ENCODE measurements at regions not wholly inside any gene's neighbourhood (a gene's known extent, or its start where the extent isn't known, plus 50 kb on each side); places are given as distances from the start of the nearest gene placed in this dataset.
"Not testable (repeated sequence)": the region's sequence is repeated elsewhere in the genome, so short reads cannot be mapped to it uniquely, and the experiment has no call there.

GRCh38 chr15:38073178-38073946, 138.9 kb downstream of the TMCO5A start:
- DNase-seq (ENCODE audit: low read depth) = no peak

- no peak for DNase-seq (ENCODE audit: low read depth)
Observed at GRCh38 chr15:38074029-38074428, 139.6 kb downstream of the TMCO5A start.

- no peak for DNase-seq (ENCODE audit: low read depth)
Observed at GRCh38 chr15:38075466-38075865, 141.0 kb downstream of the TMCO5A start.

- no peak for DNase-seq (ENCODE audit: low read depth)
Observed at GRCh38 chr15:38076786-38077185, 142.3 kb downstream of the TMCO5A start.

- no peak for DNase-seq (ENCODE audit: low read depth)
Observed at GRCh38 chr15:38079236-38079635, 144.8 kb downstream of the TMCO5A start.

- DNase-seq (ENCODE audit: low read depth) = no peak
Observed at GRCh38 chr15:38080651-38081275, 146.3 kb downstream of the TMCO5A start.

GRCh38 chr15:38084289-38084688, 149.8 kb downstream of the TMCO5A start:
- DNase-seq (ENCODE audit: low read depth) = no peak

GRCh38 chr15:38085114-38085513, 150.7 kb downstream of the TMCO5A start:
- DNase-seq (ENCODE audit: low read depth) = no peak

- DNase-seq (ENCODE audit: low read depth) = peak; percentile 34
Observed at GRCh38 chr15:38085931-38086568, 151.6 kb downstream of the TMCO5A start.

- DNase-seq (ENCODE audit: low read depth) = no peak
Observed at GRCh38 chr15:38086611-38087010, 152.2 kb downstream of the TMCO5A start.

- no peak for DNase-seq (ENCODE audit: low read depth)
Observed at GRCh38 chr15:38088971-38089370, 154.5 kb downstream of the TMCO5A start.

- no peak for DNase-seq (ENCODE audit: low read depth)
Observed at GRCh38 chr15:38090223-38090622, 155.8 kb downstream of the TMCO5A start.

- no peak for DNase-seq (ENCODE audit: low read depth)
Observed at GRCh38 chr15:38090678-38091077, 156.2 kb downstream of the TMCO5A start.

GRCh38 chr15:38091078-38091645, 156.7 kb downstream of the TMCO5A start:
- no peak for DNase-seq (ENCODE audit: low read depth)

GRCh38 chr15:38093931-38094330, 158.7 kb upstream of the SPRED1 start:
- DNase-seq (ENCODE audit: low read depth) = no peak

GRCh38 chr15:38102972-38103371, 149.7 kb upstream of the SPRED1 start:
- no peak for DNase-seq (ENCODE audit: low read depth)

- DNase-seq (ENCODE audit: low read depth) = no peak
Observed at GRCh38 chr15:38103564-38103963, 149.1 kb upstream of the SPRED1 start.

- DNase-seq (ENCODE audit: low read depth) = no peak
Observed at GRCh38 chr15:38111070-38111469, 141.6 kb upstream of the SPRED1 start.

- no peak for DNase-seq (ENCODE audit: low read depth)
Observed at GRCh38 chr15:38112406-38112805, 140.2 kb upstream of the SPRED1 start.

- DNase-seq (ENCODE audit: low read depth) = no peak
Observed at GRCh38 chr15:38115121-38115520, 137.5 kb upstream of the SPRED1 start.

GRCh38 chr15:38117781-38118180, 134.9 kb upstream of the SPRED1 start:
- DNase-seq (ENCODE audit: low read depth) = no peak

GRCh38 chr15:38119865-38120264, 132.8 kb upstream of the SPRED1 start:
- not testable (repeated sequence) for DNase-seq (ENCODE audit: low read depth)

- DNase-seq (ENCODE audit: low read depth) = no peak
Observed at GRCh38 chr15:38127306-38127771, 125.3 kb upstream of the SPRED1 start.
